Choroid plexus epithelial cell (primary cell): ENCODE measurements at regions not wholly inside any gene's neighbourhood (a gene's known extent, or its start where the extent isn't known, plus 50 kb on each side); places are given as distances from the start of the nearest gene placed in this dataset.

ENCODE experiments used
- DNase-seq: peaks from one replicate; pipeline ENCODE4 v3.0.0-alpha.2; 2010; ENCODE audit warnings: low read depth
- H3K4me3 ChIP-seq: 2 replicates; pipeline ENCODE4 v1.5.1; 2011; ENCODE audit warnings: low read depth, mild to moderate bottlenecking, control low read depth, low read length, moderate library complexity
- TF ChIP-seq, protein P1 (sequence below): conservative IDR thresholded peaks from 2 replicates; pipeline ENCODE4 v1.5.1; 2011; ENCODE audit warnings: low read depth, mild to moderate bottlenecking, control low read depth, inconsistent platforms, low read length, moderate library complexity

DNA sequence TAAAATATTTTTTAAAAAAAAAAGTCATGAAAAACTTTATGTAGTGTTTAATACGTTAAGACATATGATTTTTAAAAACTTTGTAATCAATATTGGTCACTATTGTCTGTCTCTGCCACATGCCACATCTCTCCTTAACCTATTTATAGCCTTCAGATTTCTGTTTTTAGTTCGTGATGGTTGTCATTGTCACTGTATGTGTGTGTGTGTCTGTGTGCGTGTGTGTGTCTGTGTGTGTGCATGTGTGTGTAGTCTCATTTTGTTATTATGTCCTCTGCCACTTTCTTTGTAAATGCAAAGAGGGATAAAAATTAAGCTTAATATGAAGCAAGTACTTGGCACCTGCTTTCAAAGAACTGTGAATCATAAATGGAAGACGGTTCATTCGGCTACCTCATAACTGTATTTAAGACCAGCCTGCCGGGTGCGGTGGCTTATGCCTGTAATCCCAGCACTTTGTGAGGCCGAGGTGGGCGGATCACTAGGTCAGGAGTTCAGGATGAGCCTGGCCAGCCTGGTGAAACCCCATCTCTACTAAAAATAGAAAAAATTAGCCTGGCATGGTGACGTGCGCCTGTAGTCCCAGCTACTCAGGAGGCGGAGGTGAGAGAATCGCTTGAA lies 354.0 kb downstream of the ARL4A start:
- TF ChIP-seq, protein P1, sequence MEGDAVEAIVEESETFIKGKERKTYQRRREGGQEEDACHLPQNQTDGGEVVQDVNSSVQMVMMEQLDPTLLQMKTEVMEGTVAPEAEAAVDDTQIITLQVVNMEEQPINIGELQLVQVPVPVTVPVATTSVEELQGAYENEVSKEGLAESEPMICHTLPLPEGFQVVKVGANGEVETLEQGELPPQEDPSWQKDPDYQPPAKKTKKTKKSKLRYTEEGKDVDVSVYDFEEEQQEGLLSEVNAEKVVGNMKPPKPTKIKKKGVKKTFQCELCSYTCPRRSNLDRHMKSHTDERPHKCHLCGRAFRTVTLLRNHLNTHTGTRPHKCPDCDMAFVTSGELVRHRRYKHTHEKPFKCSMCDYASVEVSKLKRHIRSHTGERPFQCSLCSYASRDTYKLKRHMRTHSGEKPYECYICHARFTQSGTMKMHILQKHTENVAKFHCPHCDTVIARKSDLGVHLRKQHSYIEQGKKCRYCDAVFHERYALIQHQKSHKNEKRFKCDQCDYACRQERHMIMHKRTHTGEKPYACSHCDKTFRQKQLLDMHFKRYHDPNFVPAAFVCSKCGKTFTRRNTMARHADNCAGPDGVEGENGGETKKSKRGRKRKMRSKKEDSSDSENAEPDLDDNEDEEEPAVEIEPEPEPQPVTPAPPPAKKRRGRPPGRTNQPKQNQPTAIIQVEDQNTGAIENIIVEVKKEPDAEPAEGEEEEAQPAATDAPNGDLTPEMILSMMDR: no peak
- no peak overlapping the region for H3K4me3 ChIP-seq

GRCh38 chr7:13042605-13043236 lies 355.3 kb downstream of the ARL4A start:
- H3K4me3 ChIP-seq: no peak overlapping the region
- TF ChIP-seq, protein P1: no peak
- DNase-seq: peak; percentile 50

More for the DNA sequence above, 354.0 kb downstream of the ARL4A start:
- no peak for DNase-seq

DNA sequence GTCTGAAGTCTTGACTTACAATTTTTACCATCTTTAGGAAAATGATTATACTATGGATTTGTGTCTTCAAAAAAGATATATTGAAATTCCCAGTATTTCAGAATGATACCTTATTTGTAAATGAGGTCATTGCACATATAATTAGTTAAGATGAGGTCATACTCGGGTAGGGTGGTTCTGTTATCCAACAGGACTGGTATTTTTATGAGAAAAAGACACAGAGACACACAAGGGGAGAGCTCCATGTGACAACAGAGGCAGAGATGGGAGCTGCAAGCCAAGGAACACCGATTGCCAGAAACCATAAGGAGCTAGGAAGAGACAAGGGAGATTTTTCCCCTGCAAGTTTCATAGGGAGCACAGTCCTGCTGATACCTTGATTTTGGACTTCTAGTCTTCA lies 356.9 kb downstream of the ARL4A start:
- no peak for DNase-seq
- TF ChIP-seq, protein P1: no peak

DNA sequence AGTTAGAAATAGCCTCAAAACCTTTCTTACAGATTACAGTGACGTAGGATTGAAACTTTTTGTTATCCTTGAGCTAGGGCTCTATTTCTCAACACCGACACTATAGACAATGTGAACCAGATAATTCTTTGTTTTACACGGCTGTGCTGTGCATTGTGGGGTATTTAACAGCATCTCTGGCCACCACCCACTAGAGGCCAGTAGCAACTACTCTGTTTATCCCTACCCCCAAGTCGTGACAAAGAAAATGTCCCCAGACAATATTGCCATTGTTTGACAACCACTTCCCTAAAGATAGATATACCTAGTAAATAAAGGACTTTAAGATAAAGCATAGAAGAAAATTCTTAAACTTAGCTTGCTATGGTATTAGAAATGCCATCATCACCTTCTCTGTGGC lies 359.6 kb downstream of the ARL4A start:
- TF ChIP-seq, protein P1: no peak
- DNase-seq: no peak

More for the DNA sequence above, 356.9 kb downstream of the ARL4A start:
- H3K4me3 ChIP-seq: no peak overlapping the region

DNA sequence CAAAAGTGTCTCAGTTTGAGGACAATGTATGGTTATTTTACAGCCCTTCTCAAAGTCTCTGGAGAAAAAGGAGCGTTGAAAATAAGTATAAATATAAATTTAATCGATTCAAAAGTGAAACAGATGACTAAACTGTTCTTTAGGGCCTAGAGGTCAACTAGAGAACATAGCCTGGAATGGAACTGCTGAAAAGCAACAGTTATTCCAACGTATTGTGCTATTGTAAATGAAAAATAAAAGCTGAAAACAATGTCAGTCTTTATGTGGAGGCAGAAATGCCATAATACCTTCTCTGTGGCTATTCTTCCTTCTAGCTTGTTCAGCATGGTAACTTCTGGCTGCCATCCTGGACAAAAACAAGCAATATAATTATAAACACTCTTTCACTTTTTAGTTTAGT lies 362.5 kb downstream of the ARL4A start:
- DNase-seq: no peak
- H3K4me3 ChIP-seq: no peak overlapping the region
- TF ChIP-seq, protein P1: no peak

More for the DNA sequence above, 359.6 kb downstream of the ARL4A start:
- no peak overlapping the region for H3K4me3 ChIP-seq

GRCh38 chr7:13050703-13051102 lies 363.3 kb downstream of the ARL4A start:
- peak; percentile 91 for DNase-seq
- no peak overlapping the region for H3K4me3 ChIP-seq
- TF ChIP-seq, protein P1: no peak

- TF ChIP-seq, protein P1: no peak
- no peak overlapping the region for H3K4me3 ChIP-seq
- no peak for DNase-seq
These were observed 368.4 kb downstream of the ARL4A start for GRCh38 chr7:13055732-13056368.
